ENCODE measurements at regions not wholly inside any gene's neighbourhood (a gene's known extent, or its start where the extent isn't known, plus 50 kb on each side); places are given as distances from the start of the nearest gene placed in this dataset.

GRCh38 chr20:22794200-22794599 lies 209.8 kb upstream of the FOXA2 start:
- no peak for TF ChIP-seq FOXO4 (CRISPR knock-in tag; IDR thresholded peaks at IDR 0.05)
- no peak for TF ChIP-seq CTCF (IDR thresholded peaks at IDR 0.05 in 2 of 3, conservative IDR thresholded peaks at IDR 0.05 in 1 of 3; ENCODE audit: insufficient read depth in 2 of 3, low read depth in 1 of 3, low read length in 3 of 3)
- TF ChIP-seq MAX (CRISPR knock-in tag; IDR thresholded peaks at IDR 0.05): no peak
- TF ChIP-seq SMARCE1 (IDR thresholded peaks at IDR 0.05): no peak
- TF ChIP-seq SRF (CRISPR knock-in tag; IDR thresholded peaks at IDR 0.05): no peak
- TF ChIP-seq NFYB (IDR thresholded peaks at IDR 0.05; ENCODE audit: extremely low read depth, insufficient read length): no peak
- no peak for TF ChIP-seq MYC (IDR thresholded peaks at IDR 0.05; ENCODE audit: low read depth, low read length)
- no peak for TF ChIP-seq MYC (CRISPR knock-in tag; IDR thresholded peaks at IDR 0.05; ENCODE audit: borderline replicate concordance, low read depth)

Data from K562 (cell line).